H1 (cell line): ENCODE measurements at regions not wholly inside any gene's neighbourhood (a gene's known extent, or its start where the extent isn't known, plus 50 kb on each side); places are given as distances from the start of the nearest gene placed in this dataset.

Experiments
- ASH2L ChIP-seq: fragments of 200-600, 300-600 bp; sonication (generic); IDR thresholded peaks from one replicate; pipeline ENCODE4 v1.7.1; 2017; ENCODE audit warnings: low read length
- BCL11A ChIP-seq, 2 experiments: IDR thresholded peaks; one replicate each; pipeline ENCODE4 v1.6.1; 2011; ENCODE audit warnings: low read depth in 2 of 2, low read length in 2 of 2, mild to moderate bottlenecking in 2 of 2
- BRCA1 ChIP-seq: IDR thresholded peaks from 2 replicates; pipeline ENCODE4 v1.6.1; 2012; ENCODE audit warnings: low read depth, low read length, improper control_type of control experiment
- CEBPB ChIP-seq: IDR thresholded peaks from 2 replicates; pipeline ENCODE4 v1.6.1; 2012; ENCODE audit warnings: low read depth, low read length
- HDAC2 ChIP-seq, 2 experiments: fragments of 300-600 bp in 1 of 2; sonication (generic) in 1 of 2; IDR thresholded peaks; 2 replicates each; pipeline ENCODE4 v1.6.1; 2011 to 2012; ENCODE audit warnings: low read depth in 2 of 2, low read length in 2 of 2, mild to moderate bottlenecking in 2 of 2, moderate library complexity in 2 of 2, borderline replicate concordance in 1 of 2, inconsistent platforms in 1 of 2
- POU5F1 ChIP-seq: IDR thresholded peaks from 2 replicates; pipeline ENCODE4 v1.6.1; 2011; ENCODE audit warnings: low read depth, mild to moderate bottlenecking, low read length, moderate library complexity
- RXRA ChIP-seq: IDR thresholded peaks from 2 replicates; pipeline ENCODE4 v1.6.1; 2011; ENCODE audit warnings: low read depth, mild to moderate bottlenecking, low read length, moderate library complexity; ENCODE audit not compliant: insufficient read depth
- SIN3A ChIP-seq, 2 experiments: IDR thresholded peaks in 1 of 2; conservative IDR thresholded peaks in 1 of 2; 2 replicates each; pipeline ENCODE4 v1.6.1; 2011 to 2012; ENCODE audit warnings: low read length in 2 of 2, improper control_type of control experiment in 1 of 2, low read depth in 1 of 2, mild to moderate bottlenecking in 1 of 2
- TCF12 ChIP-seq: IDR thresholded peaks from 2 replicates; pipeline ENCODE4 v1.6.1; 2011; ENCODE audit warnings: low read depth, mild to moderate bottlenecking, low read length
- TEAD4 ChIP-seq: IDR thresholded peaks from 2 replicates; pipeline ENCODE4 v1.6.1; 2012; ENCODE audit warnings: low read depth, low read length, inconsistent platforms, mixed read lengths
- ZNF274 ChIP-seq: IDR thresholded peaks from 2 replicates; pipeline ENCODE4 v1.7.0; 2012; ENCODE audit warnings: low read length, borderline replicate concordance; ENCODE audit errors: extremely low read depth
- TF ChIP-seq, protein P1 (sequence below): fragments of 300-600 bp; sonication (generic); IDR thresholded peaks from 2 replicates; pipeline ENCODE4 v1.7.1; 2012; ENCODE audit warnings: low read length, moderate library complexity, mild to moderate bottlenecking, inconsistent platforms; ENCODE audit not compliant: insufficient replicate concordance

DNA sequence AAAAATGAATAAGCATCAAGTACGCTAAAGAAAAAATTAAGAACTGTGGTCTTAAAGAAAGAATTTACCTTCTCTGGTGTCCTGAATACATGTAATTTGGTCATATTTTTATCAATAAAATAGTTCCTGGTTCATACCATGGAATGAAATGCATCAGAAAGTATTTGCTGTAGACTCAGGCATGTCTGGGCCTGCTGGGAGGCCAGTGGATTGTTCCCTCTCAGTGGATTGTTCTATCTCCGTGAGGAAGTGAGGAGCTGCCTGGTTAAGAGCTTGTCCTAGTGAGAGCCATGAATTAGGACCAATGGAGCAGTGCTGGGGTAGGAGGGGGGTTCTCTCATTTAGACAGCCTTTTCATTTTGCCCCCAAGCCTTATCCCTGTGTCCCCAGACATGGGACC lies 211.7 kb upstream of the HABP2 start (continued):
- TF ChIP-seq, protein P1, sequence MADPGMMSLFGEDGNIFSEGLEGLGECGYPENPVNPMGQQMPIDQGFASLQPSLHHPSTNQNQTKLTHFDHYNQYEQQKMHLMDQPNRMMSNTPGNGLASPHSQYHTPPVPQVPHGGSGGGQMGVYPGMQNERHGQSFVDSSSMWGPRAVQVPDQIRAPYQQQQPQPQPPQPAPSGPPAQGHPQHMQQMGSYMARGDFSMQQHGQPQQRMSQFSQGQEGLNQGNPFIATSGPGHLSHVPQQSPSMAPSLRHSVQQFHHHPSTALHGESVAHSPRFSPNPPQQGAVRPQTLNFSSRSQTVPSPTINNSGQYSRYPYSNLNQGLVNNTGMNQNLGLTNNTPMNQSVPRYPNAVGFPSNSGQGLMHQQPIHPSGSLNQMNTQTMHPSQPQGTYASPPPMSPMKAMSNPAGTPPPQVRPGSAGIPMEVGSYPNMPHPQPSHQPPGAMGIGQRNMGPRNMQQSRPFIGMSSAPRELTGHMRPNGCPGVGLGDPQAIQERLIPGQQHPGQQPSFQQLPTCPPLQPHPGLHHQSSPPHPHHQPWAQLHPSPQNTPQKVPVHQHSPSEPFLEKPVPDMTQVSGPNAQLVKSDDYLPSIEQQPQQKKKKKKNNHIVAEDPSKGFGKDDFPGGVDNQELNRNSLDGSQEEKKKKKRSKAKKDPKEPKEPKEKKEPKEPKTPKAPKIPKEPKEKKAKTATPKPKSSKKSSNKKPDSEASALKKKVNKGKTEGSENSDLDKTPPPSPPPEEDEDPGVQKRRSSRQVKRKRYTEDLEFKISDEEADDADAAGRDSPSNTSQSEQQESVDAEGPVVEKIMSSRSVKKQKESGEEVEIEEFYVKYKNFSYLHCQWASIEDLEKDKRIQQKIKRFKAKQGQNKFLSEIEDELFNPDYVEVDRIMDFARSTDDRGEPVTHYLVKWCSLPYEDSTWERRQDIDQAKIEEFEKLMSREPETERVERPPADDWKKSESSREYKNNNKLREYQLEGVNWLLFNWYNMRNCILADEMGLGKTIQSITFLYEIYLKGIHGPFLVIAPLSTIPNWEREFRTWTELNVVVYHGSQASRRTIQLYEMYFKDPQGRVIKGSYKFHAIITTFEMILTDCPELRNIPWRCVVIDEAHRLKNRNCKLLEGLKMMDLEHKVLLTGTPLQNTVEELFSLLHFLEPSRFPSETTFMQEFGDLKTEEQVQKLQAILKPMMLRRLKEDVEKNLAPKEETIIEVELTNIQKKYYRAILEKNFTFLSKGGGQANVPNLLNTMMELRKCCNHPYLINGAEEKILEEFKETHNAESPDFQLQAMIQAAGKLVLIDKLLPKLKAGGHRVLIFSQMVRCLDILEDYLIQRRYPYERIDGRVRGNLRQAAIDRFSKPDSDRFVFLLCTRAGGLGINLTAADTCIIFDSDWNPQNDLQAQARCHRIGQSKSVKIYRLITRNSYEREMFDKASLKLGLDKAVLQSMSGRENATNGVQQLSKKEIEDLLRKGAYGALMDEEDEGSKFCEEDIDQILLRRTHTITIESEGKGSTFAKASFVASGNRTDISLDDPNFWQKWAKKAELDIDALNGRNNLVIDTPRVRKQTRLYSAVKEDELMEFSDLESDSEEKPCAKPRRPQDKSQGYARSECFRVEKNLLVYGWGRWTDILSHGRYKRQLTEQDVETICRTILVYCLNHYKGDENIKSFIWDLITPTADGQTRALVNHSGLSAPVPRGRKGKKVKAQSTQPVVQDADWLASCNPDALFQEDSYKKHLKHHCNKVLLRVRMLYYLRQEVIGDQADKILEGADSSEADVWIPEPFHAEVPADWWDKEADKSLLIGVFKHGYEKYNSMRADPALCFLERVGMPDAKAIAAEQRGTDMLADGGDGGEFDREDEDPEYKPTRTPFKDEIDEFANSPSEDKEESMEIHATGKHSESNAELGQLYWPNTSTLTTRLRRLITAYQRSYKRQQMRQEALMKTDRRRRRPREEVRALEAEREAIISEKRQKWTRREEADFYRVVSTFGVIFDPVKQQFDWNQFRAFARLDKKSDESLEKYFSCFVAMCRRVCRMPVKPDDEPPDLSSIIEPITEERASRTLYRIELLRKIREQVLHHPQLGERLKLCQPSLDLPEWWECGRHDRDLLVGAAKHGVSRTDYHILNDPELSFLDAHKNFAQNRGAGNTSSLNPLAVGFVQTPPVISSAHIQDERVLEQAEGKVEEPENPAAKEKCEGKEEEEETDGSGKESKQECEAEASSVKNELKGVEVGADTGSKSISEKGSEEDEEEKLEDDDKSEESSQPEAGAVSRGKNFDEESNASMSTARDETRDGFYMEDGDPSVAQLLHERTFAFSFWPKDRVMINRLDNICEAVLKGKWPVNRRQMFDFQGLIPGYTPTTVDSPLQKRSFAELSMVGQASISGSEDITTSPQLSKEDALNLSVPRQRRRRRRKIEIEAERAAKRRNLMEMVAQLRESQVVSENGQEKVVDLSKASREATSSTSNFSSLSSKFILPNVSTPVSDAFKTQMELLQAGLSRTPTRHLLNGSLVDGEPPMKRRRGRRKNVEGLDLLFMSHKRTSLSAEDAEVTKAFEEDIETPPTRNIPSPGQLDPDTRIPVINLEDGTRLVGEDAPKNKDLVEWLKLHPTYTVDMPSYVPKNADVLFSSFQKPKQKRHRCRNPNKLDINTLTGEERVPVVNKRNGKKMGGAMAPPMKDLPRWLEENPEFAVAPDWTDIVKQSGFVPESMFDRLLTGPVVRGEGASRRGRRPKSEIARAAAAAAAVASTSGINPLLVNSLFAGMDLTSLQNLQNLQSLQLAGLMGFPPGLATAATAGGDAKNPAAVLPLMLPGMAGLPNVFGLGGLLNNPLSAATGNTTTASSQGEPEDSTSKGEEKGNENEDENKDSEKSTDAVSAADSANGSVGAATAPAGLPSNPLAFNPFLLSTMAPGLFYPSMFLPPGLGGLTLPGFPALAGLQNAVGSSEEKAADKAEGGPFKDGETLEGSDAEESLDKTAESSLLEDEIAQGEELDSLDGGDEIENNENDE, result no peak
- TF ChIP-seq CEBPB (no peak), SIN3A (conservative IDR thresholded peaks at IDR 0.05 in 1 of 2, IDR thresholded peaks at IDR 0.05 in 1 of 2; ENCODE audit: low read depth in 1 of 2, low read length in 2 of 2) (no peak), RXRA (no peak), ZNF274 (no peak), TCF12 (no peak), ASH2L (no peak), TEAD4 (no peak), POU5F1 (no peak), BRCA1 (no peak), HDAC2 (IDR thresholded peaks at IDR 0.05; ENCODE audit: borderline replicate concordance in 1 of 2, low read depth in 2 of 2, low read length in 2 of 2) (no peak), BCL11A (IDR thresholded peaks at IDR 0.05; ENCODE audit: low read depth in 2 of 2, low read length in 2 of 2) (no peak)
